ENCODE measurements at regions not wholly inside any gene's neighbourhood (a gene's known extent, or its start where the extent isn't known, plus 50 kb on each side); places are given as distances from the start of the nearest gene placed in this dataset.

DNA sequence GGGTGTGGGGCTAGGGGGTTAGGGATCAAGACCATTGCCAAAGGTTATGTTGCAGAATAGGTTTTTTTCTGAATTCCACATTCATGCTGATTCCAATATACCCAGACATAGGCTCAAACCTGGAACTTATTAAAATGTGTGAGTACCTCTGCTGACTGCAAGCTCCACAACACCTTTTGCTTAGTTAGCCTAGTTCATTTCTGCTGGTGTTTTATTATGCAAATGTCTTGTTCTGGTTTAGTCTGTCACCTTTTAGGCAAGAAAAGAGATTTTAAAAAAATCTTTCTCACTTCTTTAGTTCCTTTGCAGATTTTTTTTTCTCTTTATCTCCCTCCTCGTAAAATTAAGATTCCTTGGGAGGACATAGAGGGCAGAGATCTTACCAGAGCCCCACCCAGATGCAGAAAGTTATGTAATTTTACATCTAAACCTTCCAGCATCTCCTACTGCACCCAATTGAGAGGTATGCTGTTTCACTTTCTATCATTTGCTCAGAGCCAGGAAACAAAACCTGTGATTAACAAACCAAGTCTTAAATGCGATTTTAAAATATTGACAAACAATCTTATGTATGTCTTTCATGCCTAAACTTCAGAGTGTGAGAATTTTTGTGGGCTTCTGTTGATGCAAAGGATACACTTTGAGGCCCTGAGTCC lies 190.7 kb upstream of the CLNK start:
- no peak for TF ChIP-seq POLR2A (IDR thresholded peaks at IDR 0.05)
- no peak for TF ChIP-seq CTCF (IDR thresholded peaks at IDR 0.05)
